IgD-negative memory B cell (primary cell): ENCODE measurements at regions not wholly inside any gene's neighbourhood (a gene's known extent, or its start where the extent isn't known, plus 50 kb on each side); places are given as distances from the start of the nearest gene placed in this dataset.

Experiments used
- H3K27ac Mint-ChIP-seq, 3 donors: one replicate each; pipeline ENCODE4 v1.8.0; 2020 to 2022; ENCODE audit warnings: mild to moderate bottlenecking in 3 of 3, mixed read lengths in 3 of 3, moderate library complexity in 1 of 3
- H3K27me3 Mint-ChIP-seq: one replicate; pipeline ENCODE4 v1.8.0; 2021; ENCODE audit warnings: mixed read lengths
- H3K36me3 Mint-ChIP-seq: one replicate; pipeline ENCODE4 v1.8.0; 2020; ENCODE audit warnings: mild to moderate bottlenecking, mixed read lengths
- H3K4me1 Mint-ChIP-seq, 3 donors: one replicate each; pipeline ENCODE4 v1.8.0; 2020 to 2022; ENCODE audit warnings: mixed read lengths in 3 of 3, mild to moderate bottlenecking in 1 of 3
- H3K4me3 Mint-ChIP-seq, 4 donors: one replicate each; pipeline ENCODE4 v1.8.0; 2020 to 2022; ENCODE audit warnings: mild to moderate bottlenecking in 4 of 4, mixed read lengths in 4 of 4, moderate library complexity in 3 of 4
- H3K9me3 Mint-ChIP-seq, 3 donors: one replicate each; pipeline ENCODE4 v1.8.0; 2020 to 2021; ENCODE audit warnings: mixed read lengths in 3 of 3, mild to moderate bottlenecking in 1 of 3

GRCh38 chr1:190043655-190044054 lies 434.0 kb downstream of the BRINP3 start:
- Mint-ChIP-seq H3K4me3 (no peak overlapping the region), H3K27me3 (no peaks in the 10 kb centered on the region)

GRCh38 chr1:190046231-190046630 lies 431.4 kb downstream of the BRINP3 start:
- no peaks in the 10 kb centered on the region for H3K4me1 Mint-ChIP-seq
- peaks cover 0 to under 1% (median 0%) of the 10 kb centered on the region in 3 donors for H3K9me3 Mint-ChIP-seq
- H3K27me3 Mint-ChIP-seq, result no peaks in the 10 kb centered on the region
- H3K36me3 Mint-ChIP-seq, result no peaks in the 10 kb centered on the region
- H3K4me3 Mint-ChIP-seq, result no peak overlapping the region
- H3K27ac Mint-ChIP-seq, result no peak overlapping the region

More at GRCh38 chr1:190043655-190044054, 434.0 kb downstream of the BRINP3 start:
- Mint-ChIP-seq H3K36me3 (no peaks in the 10 kb centered on the region), H3K9me3 (peaks cover 0 to 2% (median 0%) of the 10 kb centered on the region in 3 donors), H3K27ac (no peak overlapping the region), H3K4me1 (no peaks in the 10 kb centered on the region)
